Testis (tissue), 2 donors: ENCODE measurements at regions not wholly inside any gene's neighbourhood (a gene's known extent, or its start where the extent isn't known, plus 50 kb on each side); places are given as distances from the start of the nearest gene placed in this dataset.
"Not testable (repeated sequence)": the region's sequence is repeated elsewhere in the genome, so short reads cannot be mapped to it uniquely, and the experiment has no call there.

Experiments
- DNase-seq: peaks from one replicate; pipeline ENCODE4 v3.0.0-alpha.2; 2019
- H3K27ac ChIP-seq, 2 donors: fragments of 200-600 bp; sonication (generic); one replicate each; pipeline ENCODE4 v1.5.1; 2019
- H3K27me3 ChIP-seq: fragments of 200-600 bp; sonication (generic); one replicate; pipeline ENCODE4 v1.5.1; 2019
- H3K36me3 ChIP-seq: fragments of 200-600 bp; sonication (generic); one replicate; pipeline ENCODE4 v1.5.1; 2017; ENCODE audit warnings: low read depth; ENCODE audit errors: missing control alignments
- H3K4me1 ChIP-seq: fragments of 200-600 bp; sonication (generic); one replicate; pipeline ENCODE4 v1.5.1; 2019
- H3K4me3 ChIP-seq, 2 donors: fragments of 200-600 bp; sonication (generic); one replicate each; pipeline ENCODE4 v1.5.1; 2017 to 2019
- H3K9me3 ChIP-seq: fragments of 200-600 bp; sonication (generic); one replicate; pipeline ENCODE4 v1.5.1; 2017
- POLR2A ChIP-seq: fragments of 450-650 bp; IDR thresholded peaks from one replicate; pipeline ENCODE4 v1.6.1; 2017; ENCODE audit warnings: antibody characterized with exemption, mild to moderate bottlenecking, moderate library complexity
- WGBS, 2 donors: methylation state at CpG; one replicate each; pipeline ENCODE4 v1.1.5; 2018; 5-methylcytosine and 5-hydroxymethylcytosine counted together
- intact Hi-C: fragments of 100-400 bp; cut with DNase I; formaldehyde crosslinking; loops from one replicate; pipeline ENCODE4 v1.15.1; 2023; ENCODE audit warnings: low total_unique reads
- TF ChIP-seq, protein P1 (sequence below), 3 experiments: fragments of 450-650 bp in 2 of 3; fragments of 200-600 bp in 1 of 3; sonication (generic) in 1 of 3; IDR thresholded peaks; one replicate each; pipeline ENCODE4 v1.5.1; 2016 to 2019; ENCODE audit warnings: antibody characterized with exemption in 3 of 3, mild to moderate bottlenecking in 2 of 3, moderate library complexity in 1 of 3

DNA sequence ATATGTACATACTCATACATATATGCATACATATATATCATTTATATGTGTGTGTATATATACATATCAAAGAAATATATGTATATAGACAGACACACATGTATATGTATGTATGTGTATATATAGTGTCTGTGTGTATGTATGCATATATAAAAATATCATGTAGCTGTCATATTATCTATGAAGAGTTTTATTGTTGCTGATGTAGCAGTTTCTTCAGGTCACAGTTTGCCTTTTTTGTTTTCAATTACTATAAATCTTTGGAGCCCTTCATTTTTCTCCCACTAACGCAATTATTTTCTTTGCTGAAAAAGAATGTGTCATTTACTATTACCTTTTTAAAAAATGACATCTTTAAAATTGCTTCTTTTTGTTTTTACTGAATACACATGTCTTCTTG, 904.5 kb downstream of the PLA2G4A start:
- Histone ChIP-seq H3K36me3 (no peaks in the 10 kb centered on the region), H3K4me3 (no peak overlapping the region), H3K27ac (no peak overlapping the region), H3K4me1 (no peaks in the 10 kb centered on the region), H3K9me3 (no peaks in the 10 kb centered on the region), H3K27me3 (no peaks in the 10 kb centered on the region)
- TF ChIP-seq, protein P1, sequence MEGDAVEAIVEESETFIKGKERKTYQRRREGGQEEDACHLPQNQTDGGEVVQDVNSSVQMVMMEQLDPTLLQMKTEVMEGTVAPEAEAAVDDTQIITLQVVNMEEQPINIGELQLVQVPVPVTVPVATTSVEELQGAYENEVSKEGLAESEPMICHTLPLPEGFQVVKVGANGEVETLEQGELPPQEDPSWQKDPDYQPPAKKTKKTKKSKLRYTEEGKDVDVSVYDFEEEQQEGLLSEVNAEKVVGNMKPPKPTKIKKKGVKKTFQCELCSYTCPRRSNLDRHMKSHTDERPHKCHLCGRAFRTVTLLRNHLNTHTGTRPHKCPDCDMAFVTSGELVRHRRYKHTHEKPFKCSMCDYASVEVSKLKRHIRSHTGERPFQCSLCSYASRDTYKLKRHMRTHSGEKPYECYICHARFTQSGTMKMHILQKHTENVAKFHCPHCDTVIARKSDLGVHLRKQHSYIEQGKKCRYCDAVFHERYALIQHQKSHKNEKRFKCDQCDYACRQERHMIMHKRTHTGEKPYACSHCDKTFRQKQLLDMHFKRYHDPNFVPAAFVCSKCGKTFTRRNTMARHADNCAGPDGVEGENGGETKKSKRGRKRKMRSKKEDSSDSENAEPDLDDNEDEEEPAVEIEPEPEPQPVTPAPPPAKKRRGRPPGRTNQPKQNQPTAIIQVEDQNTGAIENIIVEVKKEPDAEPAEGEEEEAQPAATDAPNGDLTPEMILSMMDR (IDR thresholded peaks at IDR 0.05) = no peak
- no peak for TF ChIP-seq POLR2A
- WGBS, 2 donors = 67 to 76% methylated on average over 1 of the region's 1 CpG
- no peak for DNase-seq
- intact Hi-C loops = no loop called here

DNA sequence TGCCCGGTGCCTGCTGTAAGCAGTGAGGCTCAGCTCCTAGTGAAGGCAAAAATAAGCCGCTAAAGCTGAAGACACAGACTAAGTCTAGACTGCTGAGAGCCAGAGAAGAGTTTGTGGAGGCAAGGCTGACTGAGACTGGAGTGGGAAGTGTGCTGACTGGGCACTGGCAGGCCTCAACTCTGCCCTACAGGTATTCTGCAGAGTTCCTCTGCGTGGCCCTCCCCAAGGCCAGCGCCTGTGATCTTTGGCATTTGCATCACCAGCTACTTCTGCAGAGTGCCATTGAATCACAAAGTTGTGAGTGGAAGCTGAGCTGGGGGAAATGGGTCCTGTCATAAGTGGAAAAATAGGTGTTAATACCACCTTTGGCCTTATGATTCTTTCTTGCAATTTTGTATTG, 905.7 kb downstream of the PLA2G4A start:
- no peaks in the 10 kb centered on the region for H3K4me1 ChIP-seq
- TF ChIP-seq POLR2A = no peak
- TF ChIP-seq, protein P1 (IDR thresholded peaks at IDR 0.05) = no peak
- no peak for DNase-seq
- H3K4me3 ChIP-seq = no peak overlapping the region
- H3K9me3 ChIP-seq = no peaks in the 10 kb centered on the region
- no peak overlapping the region for H3K27ac ChIP-seq
- WGBS, 2 donors = 86 to 97% methylated on average over 3 to 4 of the region's 4 CpGs
- intact Hi-C loops = no loop called here
- no peaks in the 10 kb centered on the region for H3K36me3 ChIP-seq
- no peaks in the 10 kb centered on the region for H3K27me3 ChIP-seq

DNA sequence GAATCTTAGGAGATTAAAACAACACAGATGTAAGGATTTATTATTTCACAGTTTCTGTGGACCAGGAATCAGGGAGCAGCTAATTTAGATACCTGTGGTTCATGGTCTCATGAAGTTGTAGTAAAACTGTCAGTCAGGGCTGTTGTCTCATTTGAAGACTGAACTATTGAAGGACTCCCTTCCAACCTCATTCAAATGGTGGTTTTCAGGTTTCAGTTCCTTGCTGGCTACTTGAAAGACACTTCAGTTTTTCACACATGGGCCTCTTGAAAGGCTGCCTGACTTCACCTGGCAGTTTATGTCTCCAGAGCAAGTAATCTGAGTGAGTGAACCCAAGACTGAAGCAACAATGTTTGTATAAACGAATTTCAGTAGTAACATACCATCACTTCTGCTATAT, 915.9 kb downstream of the PLA2G4A start:
- TF ChIP-seq, protein P1 (IDR thresholded peaks at IDR 0.05) = no peak
- no peak for TF ChIP-seq POLR2A
- H3K9me3 ChIP-seq = no peaks in the 10 kb centered on the region
- no peaks in the 10 kb centered on the region for H3K27me3 ChIP-seq
- H3K4me3 ChIP-seq = no peak overlapping the region
- no peak for DNase-seq
- no peaks in the 10 kb centered on the region for H3K4me1 ChIP-seq
- no peak overlapping the region for H3K27ac ChIP-seq
- intact Hi-C loops = no loop called here
- no peaks in the 10 kb centered on the region for H3K36me3 ChIP-seq
- 42 to 76% methylated on average over 1 of the region's 1 CpG for WGBS, 2 donors

DNA sequence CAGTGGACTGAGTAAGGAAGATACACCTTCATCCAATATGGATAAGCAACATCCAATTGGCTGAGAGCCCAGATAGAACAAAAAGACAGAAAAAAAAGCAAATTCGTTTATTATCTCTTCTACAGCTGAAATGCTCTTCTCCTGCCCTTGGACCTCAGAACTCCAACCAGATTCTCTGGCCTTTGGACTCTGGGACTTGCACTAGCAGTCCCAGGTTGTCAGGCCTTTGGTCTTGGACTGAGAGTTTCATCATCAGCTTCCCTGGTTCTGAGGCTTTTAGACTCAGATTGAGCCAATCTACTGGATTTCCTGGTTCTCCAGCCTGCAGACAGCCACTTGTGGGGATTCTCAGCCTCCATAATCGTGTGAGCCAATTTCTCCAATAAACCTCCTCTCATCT, 926.8 kb downstream of the PLA2G4A start:
- no peak for DNase-seq
- Histone ChIP-seq H3K36me3 (no peaks in the 10 kb centered on the region), H3K4me1 (no peaks in the 10 kb centered on the region), H3K27ac (no peak overlapping the region), H3K9me3 (no peaks in the 10 kb centered on the region), H3K27me3 (no peaks in the 10 kb centered on the region), H3K4me3 (no peak overlapping the region)
- intact Hi-C loops = no loop called here
- WGBS, 2 donors = 63 to 69% methylated on average over 2 of the region's 2 CpGs
- TF ChIP-seq, protein P1 (IDR thresholded peaks at IDR 0.05) = no peak

DNA sequence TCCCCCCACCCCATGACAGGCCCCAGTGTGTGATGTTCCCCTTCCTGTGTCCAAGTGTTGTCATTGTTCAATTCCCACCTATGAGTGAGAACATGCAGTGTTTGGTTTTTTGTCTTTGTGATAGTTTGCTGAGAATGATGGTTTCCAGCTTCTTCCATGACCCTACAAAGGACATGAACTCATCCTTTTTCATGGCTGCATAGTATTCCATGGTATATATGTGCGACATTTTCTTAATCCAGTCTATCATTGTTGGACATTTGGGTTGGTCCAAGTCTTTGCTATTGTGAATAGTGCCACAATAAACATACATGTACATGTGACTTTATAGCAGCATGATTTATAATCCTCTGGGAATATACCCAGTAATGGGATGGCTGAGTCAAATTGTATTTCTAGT, 927.9 kb downstream of the PLA2G4A start:
- DNase-seq, intact Hi-C loops, H3K9me3 ChIP-seq, H3K27me3 ChIP-seq, H3K27ac ChIP-seq, H3K36me3 ChIP-seq, H3K4me3 ChIP-seq, H3K4me1 ChIP-seq: not testable (repeated sequence)
- 93 to 100% methylated on average over 1 of the region's 1 CpG for WGBS, 2 donors
